AG04450 (cell line): ENCODE measurements at regions not wholly inside any gene's neighbourhood (a gene's known extent, or its start where the extent isn't known, plus 50 kb on each side); places are given as distances from the start of the nearest gene placed in this dataset.

Experiments
- CTCF ChIA-PET: fragments of 300-600, 350-600 bp; formaldehyde crosslinking; extraction: SDS; loops from one replicate; lab custom pipeline; 2022; ENCODE audit warnings: antibody characterized with exemption, inconsistent platforms; lab: Charles Lee
- POLR2A ChIA-PET: fragments of 350-600 bp; formaldehyde crosslinking; extraction: SDS; loops from one replicate; lab custom pipeline; 2021; ENCODE audit warnings: antibody characterized with exemption, inconsistent platforms; lab: Yijun Ruan, JAX
- DNase-seq: peaks from one replicate; pipeline ENCODE4 v3.0.0-alpha.2; 2011; ENCODE audit warnings: low read depth, low spot score
- H3K27ac ChIP-seq: one replicate; pipeline ENCODE4 v1.5.1; 2012; ENCODE audit warnings: low read depth, low read length, control low read depth
- H3K27me3 ChIP-seq: one replicate; pipeline ENCODE4 v1.6.0; 2012; ENCODE audit warnings: low read length; ENCODE audit not compliant: control insufficient read depth, insufficient read depth
- H3K4me3 ChIP-seq: 2 replicates; pipeline ENCODE4 v1.5.1; 2011; ENCODE audit warnings: mild to moderate bottlenecking, low read depth, low read length, control low read depth
- H3K9me3 ChIP-seq: 2 replicates; pipeline ENCODE4 v1.5.1; 2012; ENCODE audit warnings: low read length; ENCODE audit not compliant: control insufficient read depth, insufficient read depth
- CTCF ChIP-seq: IDR thresholded peaks from 2 replicates; pipeline ENCODE4 v1.5.1; 2011; ENCODE audit warnings: low read depth, low read length, control low read depth, inconsistent platforms

- POLR2A ChIA-PET: no interaction called here
- no peak for TF ChIP-seq CTCF
Observed at GRCh38 chr18:38445804-38446145, 880.2 kb upstream of the CELF4 start.

GRCh38 chr18:38444971-38445803, 879.6 kb upstream of the CELF4 start:
- ChIA-PET CTCF (no interaction called here), POLR2A (no interaction called here)
- H3K4me3 ChIP-seq: no peak overlapping the region
- no peak for TF ChIP-seq CTCF
- no peak overlapping the region for H3K27ac ChIP-seq
- no peak for DNase-seq
- H3K9me3 ChIP-seq: no peaks in the 10 kb centered on the region; the same call in 1 of the 2 replicates
- no peaks in the 10 kb centered on the region for H3K27me3 ChIP-seq

More at GRCh38 chr18:38445804-38446145, 880.2 kb upstream of the CELF4 start:
- Histone ChIP-seq H3K9me3 (no peaks in the 10 kb centered on the region; the same call in 1 of the 2 replicates), H3K27me3 (no peaks in the 10 kb centered on the region), H3K27ac (no peak overlapping the region), H3K4me3 (no peak overlapping the region)
- DNase-seq: no peak
- CTCF ChIA-PET: no interaction called here

GRCh38 chr18:38427736-38428135, 862.1 kb upstream of the CELF4 start:
- H3K27me3 ChIP-seq: no peaks in the 10 kb centered on the region
- ChIA-PET POLR2A (no interaction called here), CTCF (no interaction called here)
- no peak for DNase-seq
- no peak for TF ChIP-seq CTCF
- no peak overlapping the region for H3K27ac ChIP-seq
- no peak overlapping the region for H3K4me3 ChIP-seq
- H3K9me3 ChIP-seq: peaks cover 26% of the 10 kb centered on the region

GRCh38 chr18:38427234-38427633, 861.6 kb upstream of the CELF4 start:
- no peak for TF ChIP-seq CTCF
- Histone ChIP-seq H3K9me3 (peaks cover 26% of the 10 kb centered on the region), H3K27me3 (no peaks in the 10 kb centered on the region), H3K4me3 (no peak overlapping the region), H3K27ac (no peak overlapping the region)
- DNase-seq: no peak
- POLR2A ChIA-PET: no interaction called here
- CTCF ChIA-PET: no interaction called here

- ChIA-PET CTCF (no interaction called here), POLR2A (no interaction called here)
- Histone ChIP-seq H3K27me3 (no peaks in the 10 kb centered on the region), H3K9me3 (peaks cover 26% of the 10 kb centered on the region; the same call in 1 of the 2 replicates), H3K27ac (no peak overlapping the region), H3K4me3 (no peak overlapping the region)
- no peak for TF ChIP-seq CTCF
- no peak for DNase-seq
Observed at GRCh38 chr18:38421872-38422615, 856.4 kb upstream of the CELF4 start.
